ENCODE measurements at regions not wholly inside any gene's neighbourhood (a gene's known extent, or its start where the extent isn't known, plus 50 kb on each side); places are given as distances from the start of the nearest gene placed in this dataset.
A peak's percentile ranks its signal among the peaks of the same experiment; 100 is the strongest.

DNA sequence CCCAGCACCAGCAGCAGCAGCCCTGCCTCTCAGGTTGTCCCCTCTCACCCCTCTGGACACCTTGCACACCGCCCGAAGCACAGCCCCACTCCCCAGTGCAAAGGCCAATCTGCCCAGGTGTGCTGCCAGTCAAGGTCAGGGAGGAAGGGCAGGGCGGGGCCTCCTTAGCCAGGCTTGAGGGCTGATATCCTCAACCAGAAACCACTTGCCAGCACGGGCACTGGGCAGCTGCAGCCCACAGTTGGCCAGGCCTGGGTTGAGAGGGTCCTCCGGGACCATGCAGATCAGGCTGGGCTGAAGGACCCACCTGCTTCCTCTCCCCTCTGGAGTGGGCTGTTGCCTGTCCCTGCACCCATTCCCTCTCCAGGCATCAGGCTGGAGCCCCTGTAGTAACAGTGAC lies 588.3 kb downstream of the NPHP4 start:
- DNase-seq = no peak

- no peak for DNase-seq
These were observed 589.6 kb downstream of the NPHP4 start for GRCh38 chr1:5402618-5403017.

DNA sequence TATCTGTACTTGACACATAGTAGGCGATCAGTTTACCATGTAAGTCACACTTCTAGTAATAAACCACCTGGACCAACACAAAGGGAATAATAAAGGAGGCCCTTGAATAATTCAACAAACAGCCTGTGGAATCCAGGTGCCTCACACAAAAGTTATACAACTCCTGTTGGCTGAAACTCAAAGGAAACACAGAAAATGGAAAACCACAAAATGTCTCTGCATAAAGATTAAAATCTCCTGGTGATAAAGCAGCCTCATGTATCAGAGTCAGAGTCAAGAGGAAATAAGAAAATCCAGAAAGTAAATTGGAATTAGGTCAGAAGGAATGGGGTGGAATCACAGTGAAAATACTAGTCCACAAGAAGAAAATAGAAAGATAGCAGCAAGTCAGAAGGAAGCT lies 592.5 kb downstream of the NPHP4 start:
- DNase-seq = peak; percentile 64

DNA sequence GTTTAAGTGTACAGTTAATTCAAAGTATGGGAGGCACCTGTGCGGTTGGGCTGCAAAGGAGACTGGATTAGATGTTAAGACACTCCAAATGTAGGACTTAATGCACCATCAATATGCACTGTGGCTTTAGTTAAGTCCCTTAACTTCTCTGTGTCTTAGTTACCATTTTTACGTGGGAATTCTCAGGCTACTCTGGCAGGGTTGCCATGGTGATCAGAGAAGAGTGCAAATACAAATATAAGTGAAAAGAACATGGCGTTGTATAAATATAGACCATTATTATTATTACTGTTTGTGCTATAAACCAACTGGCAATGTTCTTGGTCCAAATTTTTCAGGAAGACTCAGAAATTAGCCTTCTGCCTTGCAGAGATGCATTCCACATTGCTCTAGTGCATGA lies 595.6 kb downstream of the NPHP4 start:
- DNase-seq = peak; percentile 3

DNA sequence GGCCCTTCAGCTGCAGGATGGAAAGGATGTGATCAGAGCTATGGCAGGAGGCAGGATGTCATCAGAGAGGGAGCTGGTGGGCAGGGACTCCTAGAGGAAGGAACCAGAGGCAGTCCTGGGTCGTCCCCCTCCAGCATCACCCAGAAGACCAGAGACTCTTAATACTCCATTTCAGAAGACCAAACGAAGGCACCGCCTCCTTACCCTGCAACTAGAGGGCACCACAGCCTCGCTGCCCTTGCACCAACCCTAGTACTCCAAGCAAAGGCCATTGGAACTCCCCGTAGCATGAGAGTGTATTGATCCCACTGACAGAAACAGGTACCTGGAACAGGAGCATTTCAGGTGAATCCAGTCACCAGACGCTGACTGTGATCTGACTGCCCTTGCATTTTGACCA lies 598.1 kb downstream of the NPHP4 start:
- peak; percentile 8 for DNase-seq

DNA sequence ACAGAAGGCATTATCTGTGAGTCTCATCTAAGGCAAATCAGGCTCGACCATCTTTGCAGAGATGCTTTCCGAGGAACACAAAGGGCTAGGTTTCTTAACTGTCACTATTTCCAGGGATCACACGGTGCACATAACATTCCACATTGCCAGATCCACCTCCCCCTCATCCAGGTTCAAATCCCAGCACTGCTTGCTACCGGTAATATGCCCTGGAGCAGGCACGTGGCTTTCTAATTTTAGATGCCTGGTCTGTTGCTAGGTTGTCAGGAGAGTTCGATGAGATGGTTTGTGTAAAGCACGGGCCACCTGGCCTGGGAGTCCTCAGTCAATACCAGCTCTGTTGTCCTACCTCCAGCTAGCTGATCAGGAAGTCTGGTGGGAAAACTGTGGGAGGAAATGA lies 598.6 kb downstream of the NPHP4 start:
- DNase-seq = peak; percentile 17

DNA sequence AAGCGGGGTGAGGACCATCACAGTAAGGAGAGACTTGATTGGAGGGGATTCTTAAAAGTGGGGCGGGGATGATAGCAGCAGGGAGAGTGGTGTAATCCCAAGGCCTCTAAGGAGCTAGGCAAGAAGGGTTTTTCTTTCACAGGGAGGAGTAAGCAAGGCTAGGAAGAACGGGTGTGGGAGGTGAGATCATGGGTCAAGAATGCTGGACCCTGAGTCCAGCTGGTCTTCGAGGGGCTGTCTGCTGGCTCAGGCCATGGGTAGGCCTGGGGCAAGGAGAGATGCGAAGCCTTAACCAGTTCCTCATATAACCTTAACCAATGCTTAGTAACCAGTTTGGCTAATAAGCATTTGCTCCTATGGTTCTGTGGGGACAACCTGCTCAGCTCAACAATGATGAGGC lies 599.1 kb downstream of the NPHP4 start:
- no peak for DNase-seq

DNA sequence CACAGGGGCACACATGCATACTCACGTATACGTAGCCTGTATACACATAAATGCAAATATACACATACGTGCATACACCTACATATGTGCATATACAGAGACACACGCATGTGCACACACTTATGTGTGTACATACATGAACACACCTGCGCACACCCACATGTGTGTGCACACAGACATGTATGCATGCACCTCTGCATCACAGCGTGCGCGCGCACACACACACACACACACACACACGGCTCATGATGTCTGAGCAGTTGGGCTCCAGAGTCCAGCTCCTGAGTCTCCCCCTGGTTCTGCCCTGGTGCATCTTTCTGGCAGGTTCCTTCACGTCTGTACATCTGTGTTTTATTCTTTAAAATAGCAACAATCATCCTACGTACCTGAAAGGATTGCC lies 600.5 kb downstream of the NPHP4 start:
- no peak for DNase-seq

- DNase-seq = no peak
These were observed 601.7 kb downstream of the NPHP4 start for GRCh38 chr1:5390504-5390903.

- no peak for DNase-seq
These were observed 602.9 kb downstream of the NPHP4 start for GRCh38 chr1:5389101-5389885.

DNA sequence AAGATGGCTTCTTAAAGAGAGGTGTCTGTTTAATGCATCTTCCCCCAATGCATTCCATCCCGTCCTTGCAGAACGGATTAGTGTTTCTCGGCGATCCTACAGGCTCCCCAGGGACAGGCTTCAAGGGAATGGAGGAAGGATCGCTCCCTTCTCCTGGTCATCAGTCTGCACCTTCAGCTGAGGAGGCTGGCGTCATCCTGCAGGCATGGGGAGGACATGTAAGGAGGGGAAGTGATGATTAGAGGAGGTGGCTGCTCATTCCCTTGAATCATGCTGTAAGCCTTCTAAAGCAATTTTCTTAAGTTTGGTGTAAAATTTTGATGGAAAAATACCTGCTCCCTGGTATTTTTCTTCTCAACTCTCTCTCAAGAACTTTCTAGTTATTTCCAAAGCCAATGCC lies 603.6 kb downstream of the NPHP4 start:
- DNase-seq = no peak

DNA sequence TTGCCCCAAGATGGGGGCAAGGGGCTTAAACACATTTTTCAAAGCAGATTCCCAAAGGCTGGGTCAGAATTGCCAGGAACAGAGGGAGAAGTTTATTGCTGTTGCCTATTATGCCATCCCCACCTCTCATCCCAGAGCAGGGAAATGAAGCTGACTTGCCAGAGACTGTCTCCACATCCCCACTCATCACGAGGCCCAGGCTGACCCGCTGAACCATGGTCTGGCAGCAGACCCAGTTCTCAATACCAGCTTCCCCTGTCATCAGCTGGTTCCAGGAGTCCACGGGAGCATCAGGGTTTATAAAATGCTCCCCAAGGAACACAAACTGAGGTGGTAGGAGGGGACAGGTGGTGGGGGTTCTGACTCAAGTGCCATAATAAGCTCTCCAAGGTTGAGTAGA lies 605.9 kb downstream of the NPHP4 start:
- no peak for DNase-seq

- DNase-seq = no peak
These were observed 606.3 kb downstream of the NPHP4 start for GRCh38 chr1:5385956-5386355.

- DNase-seq = no peak
These were observed 607.0 kb downstream of the NPHP4 start for GRCh38 chr1:5385096-5385799.

- no peak for DNase-seq
These were observed 610.7 kb downstream of the NPHP4 start for GRCh38 chr1:5381491-5381890.

GRCh38 chr1:5379176-5379759 lies 613.0 kb downstream of the NPHP4 start:
- no peak for DNase-seq

GRCh38 chr1:5376538-5377247 lies 615.5 kb downstream of the NPHP4 start:
- DNase-seq = no peak

DNA sequence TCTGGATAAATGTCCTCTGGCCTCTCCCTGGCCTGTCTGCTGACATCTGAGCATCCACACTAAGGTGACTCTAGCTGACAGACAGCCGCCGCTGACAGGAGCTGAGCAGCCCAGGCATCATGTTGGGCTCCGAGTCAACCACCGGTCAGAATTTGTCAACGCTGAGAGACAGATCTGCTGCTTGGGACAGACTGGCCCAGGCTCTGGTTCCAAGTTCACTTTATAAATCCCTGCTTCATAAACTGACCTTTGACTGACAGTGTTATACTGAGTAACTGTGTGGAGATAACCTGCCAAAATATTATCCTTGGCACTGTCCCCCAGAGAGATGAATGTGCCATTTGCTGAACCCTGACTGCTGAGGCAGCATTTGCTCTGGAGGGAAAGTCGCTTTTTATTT lies 616.7 kb downstream of the NPHP4 start:
- no peak for DNase-seq

GRCh38 chr1:5374192-5374591 lies 618.0 kb downstream of the NPHP4 start:
- no peak for DNase-seq

- no peak for DNase-seq
These were observed 618.9 kb downstream of the NPHP4 start for GRCh38 chr1:5373281-5373680.

- no peak for DNase-seq
These were observed 621.0 kb downstream of the NPHP4 start for GRCh38 chr1:5371270-5371669.

DNA sequence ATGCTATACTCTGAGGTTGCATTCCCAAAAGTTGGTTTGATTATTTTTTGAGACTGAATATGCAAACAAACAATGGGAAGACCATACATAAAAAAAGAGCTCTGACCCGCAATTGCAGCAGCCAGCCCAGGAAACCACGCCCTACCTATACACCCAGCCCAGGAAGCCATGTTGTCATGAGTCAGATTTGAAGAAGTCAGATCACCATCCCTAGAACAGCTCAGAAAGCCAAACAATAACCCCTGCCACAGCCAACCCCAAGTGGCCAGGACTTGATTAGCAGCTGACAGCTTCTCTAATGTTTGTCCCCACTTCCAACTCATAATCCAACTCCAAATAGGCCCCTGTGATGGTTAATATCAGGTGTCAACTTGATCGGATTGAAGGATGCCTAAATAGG lies 621.9 kb downstream of the NPHP4 start:
- no peak for DNase-seq

DNA sequence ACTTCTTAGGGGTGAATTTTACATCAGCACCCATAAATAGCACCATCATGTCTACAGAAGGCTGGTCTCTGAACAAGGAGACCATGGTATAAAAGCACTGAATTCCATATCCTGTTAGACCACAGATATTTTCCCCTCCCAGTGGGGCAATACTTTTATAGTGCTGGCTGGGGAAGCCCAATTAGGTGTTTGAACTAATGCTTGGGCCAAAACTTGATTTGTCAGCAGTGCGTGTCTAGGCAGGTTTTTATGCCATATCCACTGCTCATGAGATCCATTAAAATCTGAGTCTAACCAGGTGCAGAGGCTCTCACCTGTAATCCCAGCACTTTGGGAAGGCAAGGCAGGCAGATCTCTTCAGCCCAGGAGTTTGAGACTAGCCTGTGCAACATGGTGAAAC lies 623.0 kb downstream of the NPHP4 start:
- DNase-seq = no peak

DNA sequence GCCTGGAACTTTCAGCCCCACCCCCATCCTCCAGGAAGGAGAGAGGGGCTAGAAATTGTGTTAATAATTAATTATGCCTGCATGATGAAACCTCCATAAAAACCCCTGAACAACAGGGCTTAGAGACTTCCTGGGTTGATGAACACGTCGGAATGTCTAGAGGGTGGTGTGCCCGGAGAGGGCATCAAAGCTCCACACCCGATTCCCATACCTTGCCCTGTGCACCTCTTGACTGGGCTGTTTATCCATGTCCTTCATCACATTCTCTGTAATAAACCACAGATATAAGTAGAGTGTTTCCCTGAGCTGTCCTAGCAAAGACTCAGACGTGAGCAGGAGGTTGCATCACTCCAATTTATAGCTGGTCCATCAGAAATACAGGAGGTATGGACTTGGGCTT lies 624.0 kb downstream of the NPHP4 start:
- DNase-seq = no peak
